Chondrocyte (in vitro differentiated cells): ENCODE measurements at regions not wholly inside any gene's neighbourhood (a gene's known extent, or its start where the extent isn't known, plus 50 kb on each side); places are given as distances from the start of the nearest gene placed in this dataset.

Source experiments
- DNase-seq: peaks from one replicate; pipeline ENCODE4 v3.0.0; 2021; ENCODE audit warnings: mixed read lengths, low spot score
- H3K27ac Mint-ChIP-seq: one replicate; pipeline ENCODE4 v1.8.0; 2021; ENCODE audit warnings: mild to moderate bottlenecking, moderate library complexity, mixed read lengths; ENCODE audit not compliant: unreplicated experiment
- H3K27me3 Mint-ChIP-seq: 2 replicates; pipeline ENCODE4 v1.8.0; 2021; ENCODE audit warnings: low read depth, mixed read lengths
- H3K36me3 Mint-ChIP-seq: 2 replicates; pipeline ENCODE4 v1.8.0; 2021; ENCODE audit warnings: low read depth, mixed read lengths
- H3K4me1 Mint-ChIP-seq: 2 replicates; pipeline ENCODE4 v1.8.0; 2021; ENCODE audit warnings: low read depth, mild to moderate bottlenecking, mixed read lengths
- H3K4me3 Mint-ChIP-seq: one replicate; pipeline ENCODE4 v1.8.0; 2021; ENCODE audit warnings: mild to moderate bottlenecking, moderate library complexity, mixed read lengths; ENCODE audit not compliant: unreplicated experiment
- H3K9me3 Mint-ChIP-seq: 2 replicates; pipeline ENCODE4 v1.8.0; 2021; ENCODE audit warnings: low read depth, mixed read lengths
- CTCF ChIP-seq: fragments of 200-600 bp; sonication (generic); IDR thresholded peaks from 2 replicates; pipeline ENCODE4 v1.5.0; 2021; ENCODE audit warnings: antibody characterized with exemption, mild to moderate bottlenecking, moderate library complexity

GRCh38 chr9:79208791-79209396 lies 362.9 kb upstream of the TLE4 start:
- no peaks in the 10 kb centered on the region for H3K9me3 Mint-ChIP-seq
- DNase-seq: no peak
- no peak for TF ChIP-seq CTCF
- H3K27ac Mint-ChIP-seq: no peak overlapping the region
- no peaks in the 10 kb centered on the region for H3K36me3 Mint-ChIP-seq
- H3K27me3 Mint-ChIP-seq: no peaks in the 10 kb centered on the region
- H3K4me1 Mint-ChIP-seq: no peaks in the 10 kb centered on the region
- no peak overlapping the region for H3K4me3 Mint-ChIP-seq

- Mint-ChIP-seq H3K27ac (no peak overlapping the region), H3K4me3 (no peak overlapping the region), H3K4me1 (no peaks in the 10 kb centered on the region), H3K36me3 (no peaks in the 10 kb centered on the region), H3K27me3 (no peaks in the 10 kb centered on the region), H3K9me3 (no peaks in the 10 kb centered on the region)
- no peak for TF ChIP-seq CTCF
- DNase-seq: no peak
Measured at GRCh38 chr9:79210541-79211243, 361.1 kb upstream of the TLE4 start.

DNA sequence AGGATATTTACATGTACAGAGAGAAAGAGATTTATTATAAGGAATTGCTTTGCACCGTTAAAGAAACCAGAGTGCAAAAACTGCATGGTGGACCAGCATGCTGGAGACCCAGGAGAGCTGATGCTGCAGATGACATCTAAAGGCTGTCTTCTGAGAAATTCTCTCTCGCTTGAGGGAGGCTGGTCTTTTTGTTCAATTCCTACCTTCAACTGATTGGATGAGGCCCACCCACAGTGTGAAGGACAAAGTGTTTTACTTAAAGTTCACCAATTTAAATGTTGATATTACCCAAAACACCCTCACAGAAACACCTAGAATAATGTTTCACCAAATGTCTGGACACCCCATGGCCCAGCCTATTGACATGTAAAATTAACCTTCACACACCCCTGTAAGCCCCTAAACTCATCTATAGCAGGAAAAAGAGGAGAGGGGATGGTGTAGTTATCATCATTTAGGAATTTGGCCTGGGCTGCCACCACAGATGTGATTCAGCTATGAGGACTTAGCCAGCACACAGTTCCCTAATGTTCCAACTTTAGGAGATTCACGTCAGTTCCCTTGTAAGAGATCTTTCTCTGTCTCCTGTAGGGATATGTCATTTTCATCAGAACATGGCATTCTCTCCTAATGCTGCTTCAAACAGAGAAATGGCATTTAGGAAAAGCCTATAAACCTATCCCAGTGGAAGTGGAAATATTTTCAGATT lies 358.2 kb upstream of the TLE4 start:
- Mint-ChIP-seq H3K9me3 (no peaks in the 10 kb centered on the region), H3K27ac (no peak overlapping the region), H3K27me3 (no peaks in the 10 kb centered on the region), H3K36me3 (no peaks in the 10 kb centered on the region), H3K4me1 (peaks cover 3% of the 10 kb centered on the region), H3K4me3 (no peak overlapping the region)
- DNase-seq: no peak
- no peak for TF ChIP-seq CTCF

- Mint-ChIP-seq H3K9me3 (peaks cover 4% of the 10 kb centered on the region), H3K4me1 (peaks cover 15% of the 10 kb centered on the region), H3K27ac (no peak overlapping the region), H3K4me3 (no peak overlapping the region), H3K27me3 (no peaks in the 10 kb centered on the region), H3K36me3 (no peaks in the 10 kb centered on the region)
- DNase-seq: no peak
- no peak for TF ChIP-seq CTCF
Measured at GRCh38 chr9:79215821-79216220, 355.9 kb upstream of the TLE4 start.

DNA sequence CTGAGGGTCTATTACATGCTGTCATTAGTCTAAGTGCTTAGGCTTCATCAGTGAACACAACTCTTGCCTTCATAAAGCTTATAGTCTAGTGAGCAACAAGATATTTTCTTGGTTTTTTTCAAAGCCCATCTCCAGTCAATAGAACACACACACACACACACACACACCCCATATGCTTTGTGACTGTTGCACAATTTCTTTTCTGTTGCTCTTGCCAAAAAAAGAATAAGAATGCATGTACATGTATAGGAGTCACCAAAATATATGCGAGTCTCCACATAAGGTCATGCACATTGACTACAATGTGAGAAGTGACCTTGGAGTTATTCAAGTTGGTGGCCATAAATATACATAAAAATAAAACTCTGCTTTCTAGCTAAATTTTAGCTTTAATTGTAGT lies 351.5 kb upstream of the TLE4 start:
- Mint-ChIP-seq H3K27ac (peak overlapping the region; percentile 80), H3K4me3 (no peak overlapping the region), H3K9me3 (peaks cover 7% of the 10 kb centered on the region), H3K36me3 (no peaks in the 10 kb centered on the region), H3K27me3 (no peaks in the 10 kb centered on the region), H3K4me1 (peaks cover 44% of the 10 kb centered on the region)
- no peak for DNase-seq
- TF ChIP-seq CTCF: no peak
